ENCODE measurements at regions not wholly inside any gene's neighbourhood (a gene's known extent, or its start where the extent isn't known, plus 50 kb on each side); places are given as distances from the start of the nearest gene placed in this dataset.

DNA sequence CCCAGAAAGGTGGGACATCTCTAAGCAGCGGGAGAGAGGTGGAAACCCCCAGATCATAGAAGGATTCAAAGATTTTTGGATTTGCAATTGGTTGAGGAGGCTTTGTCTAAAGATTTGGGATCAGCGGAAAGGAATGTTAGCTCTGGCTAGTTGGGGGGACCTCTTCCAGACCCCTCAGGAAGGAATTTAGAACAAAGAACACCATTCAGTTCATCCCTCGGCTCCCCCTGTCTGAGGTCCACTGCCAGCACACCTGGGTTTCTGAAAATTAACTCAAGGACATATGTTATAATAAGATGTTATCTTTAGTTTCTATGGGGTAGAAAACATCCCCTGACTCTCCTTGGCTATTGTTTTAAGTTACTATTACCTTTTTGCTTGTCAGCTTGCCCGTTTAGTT lies 163.6 kb downstream of the CEP135 start:
- H3K4me3 ChIP-seq (ENCODE audit: low read length) = no peak overlapping the region
- no peak for DNase-seq (ENCODE audit: low read depth)
- TF ChIP-seq, protein P1, sequence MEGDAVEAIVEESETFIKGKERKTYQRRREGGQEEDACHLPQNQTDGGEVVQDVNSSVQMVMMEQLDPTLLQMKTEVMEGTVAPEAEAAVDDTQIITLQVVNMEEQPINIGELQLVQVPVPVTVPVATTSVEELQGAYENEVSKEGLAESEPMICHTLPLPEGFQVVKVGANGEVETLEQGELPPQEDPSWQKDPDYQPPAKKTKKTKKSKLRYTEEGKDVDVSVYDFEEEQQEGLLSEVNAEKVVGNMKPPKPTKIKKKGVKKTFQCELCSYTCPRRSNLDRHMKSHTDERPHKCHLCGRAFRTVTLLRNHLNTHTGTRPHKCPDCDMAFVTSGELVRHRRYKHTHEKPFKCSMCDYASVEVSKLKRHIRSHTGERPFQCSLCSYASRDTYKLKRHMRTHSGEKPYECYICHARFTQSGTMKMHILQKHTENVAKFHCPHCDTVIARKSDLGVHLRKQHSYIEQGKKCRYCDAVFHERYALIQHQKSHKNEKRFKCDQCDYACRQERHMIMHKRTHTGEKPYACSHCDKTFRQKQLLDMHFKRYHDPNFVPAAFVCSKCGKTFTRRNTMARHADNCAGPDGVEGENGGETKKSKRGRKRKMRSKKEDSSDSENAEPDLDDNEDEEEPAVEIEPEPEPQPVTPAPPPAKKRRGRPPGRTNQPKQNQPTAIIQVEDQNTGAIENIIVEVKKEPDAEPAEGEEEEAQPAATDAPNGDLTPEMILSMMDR (conservative IDR thresholded peaks at IDR 0.05; ENCODE audit: low read length) = no peak

DNA sequence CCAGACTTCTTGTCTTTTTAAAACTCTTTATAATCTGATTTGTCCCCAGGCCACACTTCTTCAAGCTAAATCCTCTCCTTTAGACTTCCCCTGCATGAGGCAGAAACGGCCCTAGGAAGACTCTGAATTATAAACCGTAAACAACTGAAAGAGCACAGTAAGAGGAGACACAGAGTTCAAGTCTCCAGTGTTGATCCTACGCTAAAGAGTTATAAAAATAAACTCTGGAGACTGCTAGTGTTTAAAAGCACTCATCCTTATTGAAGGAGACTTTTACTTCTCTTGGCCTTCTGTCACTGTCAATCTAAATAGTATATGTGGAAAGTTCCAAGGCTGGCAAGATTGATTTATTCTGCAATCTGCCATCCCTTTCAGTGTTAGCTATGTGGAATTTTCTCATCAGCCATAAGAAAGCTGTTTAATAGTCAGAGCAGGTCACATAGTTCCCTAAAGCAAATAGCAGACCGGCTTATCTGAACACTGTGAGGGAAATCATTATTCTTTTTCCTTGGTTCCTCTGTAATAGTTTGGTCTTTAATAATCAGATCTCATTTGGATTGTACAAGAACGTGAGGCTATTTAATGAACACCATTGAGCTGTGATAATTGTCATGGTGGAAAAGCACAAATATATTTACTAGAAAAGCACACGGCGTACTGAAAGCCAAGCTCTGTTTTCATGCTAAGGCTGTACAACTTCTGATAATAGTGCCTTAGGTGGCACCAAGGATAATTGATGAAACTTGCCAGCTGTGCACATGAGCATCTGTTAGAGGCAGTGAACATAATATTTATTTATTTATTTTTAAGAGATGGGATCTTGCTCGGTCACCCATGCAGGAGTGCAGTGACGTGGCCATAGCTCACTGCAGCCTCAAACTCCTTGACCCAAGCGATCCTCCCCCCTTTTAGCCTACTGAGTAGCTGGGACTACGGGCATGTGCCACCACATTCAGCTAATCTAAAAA lies 157.7 kb downstream of the CEP135 start:
- DNase-seq (ENCODE audit: low read depth) = no peak
- no peak overlapping the region for H3K4me3 ChIP-seq (ENCODE audit: low read length)
- TF ChIP-seq, protein P1 (conservative IDR thresholded peaks at IDR 0.05; ENCODE audit: low read length) = no peak

DNA sequence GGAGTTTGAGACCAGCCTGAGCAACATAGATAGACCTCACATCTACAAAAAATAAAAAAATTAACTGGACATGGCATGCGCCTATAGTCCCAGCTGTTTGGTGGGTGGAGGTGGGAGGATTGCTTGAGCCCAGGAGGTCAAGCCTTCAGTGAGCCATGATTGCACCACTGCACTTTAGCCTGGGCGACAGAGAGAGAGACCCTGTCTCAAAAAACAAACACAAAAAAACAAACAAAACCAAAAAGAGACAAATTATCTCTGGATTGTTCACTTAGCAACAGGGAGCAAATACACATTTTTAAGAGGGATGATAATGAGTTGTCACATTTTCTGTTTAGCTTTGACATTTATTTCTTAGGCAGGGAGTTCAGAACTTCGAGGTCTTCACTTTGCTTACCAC lies 155.4 kb downstream of the CEP135 start:
- no peak for DNase-seq (ENCODE audit: low read depth)
- TF ChIP-seq, protein P1 (conservative IDR thresholded peaks at IDR 0.05; ENCODE audit: low read length) = no peak

DNA sequence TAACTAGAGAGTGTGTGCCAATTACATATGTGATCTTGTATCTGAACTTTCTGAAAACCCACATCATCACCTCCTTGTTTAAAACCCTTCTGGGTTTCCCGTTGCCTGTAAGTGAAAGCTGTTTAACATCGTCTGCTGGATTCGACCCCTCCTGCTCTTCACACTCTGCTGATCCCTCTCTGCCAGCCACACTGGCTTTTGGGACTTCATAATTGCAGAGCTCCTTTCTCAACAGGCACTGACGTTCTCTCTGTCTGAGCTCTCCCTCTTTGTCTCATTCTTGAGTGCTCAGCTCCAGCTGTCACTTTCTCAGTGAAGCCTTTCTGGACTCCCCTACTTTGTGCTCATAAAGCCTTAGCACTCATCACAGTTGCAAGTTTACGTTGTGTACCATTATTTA lies 153.9 kb downstream of the CEP135 start:
- TF ChIP-seq, protein P1 (conservative IDR thresholded peaks at IDR 0.05; ENCODE audit: low read length) = no peak
- no peak for DNase-seq (ENCODE audit: low read depth)
- H3K4me3 ChIP-seq (ENCODE audit: low read length) = no peak overlapping the region

More for the DNA sequence above, 155.4 kb downstream of the CEP135 start:
- H3K4me3 ChIP-seq (ENCODE audit: low read length) = no peak overlapping the region

DNA sequence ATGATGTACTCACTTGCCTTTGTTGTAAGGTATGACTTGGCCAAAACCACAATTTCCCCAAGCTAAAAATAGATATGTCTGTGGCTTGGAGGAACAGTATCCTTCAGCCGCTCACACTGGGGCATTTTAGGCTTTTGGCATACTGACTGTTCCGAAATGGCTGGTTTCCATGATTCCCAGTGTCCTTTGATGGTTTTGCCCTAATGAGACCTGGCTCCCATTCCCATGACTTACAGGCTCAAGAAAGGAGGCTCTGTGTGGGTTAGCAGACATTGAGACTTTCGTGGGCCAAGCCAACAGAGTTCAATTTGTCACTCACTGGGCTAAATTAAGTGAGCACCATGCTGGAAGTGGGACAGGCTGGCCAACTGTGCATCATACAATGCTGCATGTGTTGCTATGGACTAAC lies 150.6 kb downstream of the CEP135 start:
- TF ChIP-seq, protein P1 (conservative IDR thresholded peaks at IDR 0.05; ENCODE audit: low read length) = no peak
- no peak for DNase-seq (ENCODE audit: low read depth)
- no peak overlapping the region for H3K4me3 ChIP-seq (ENCODE audit: low read length)

DNA sequence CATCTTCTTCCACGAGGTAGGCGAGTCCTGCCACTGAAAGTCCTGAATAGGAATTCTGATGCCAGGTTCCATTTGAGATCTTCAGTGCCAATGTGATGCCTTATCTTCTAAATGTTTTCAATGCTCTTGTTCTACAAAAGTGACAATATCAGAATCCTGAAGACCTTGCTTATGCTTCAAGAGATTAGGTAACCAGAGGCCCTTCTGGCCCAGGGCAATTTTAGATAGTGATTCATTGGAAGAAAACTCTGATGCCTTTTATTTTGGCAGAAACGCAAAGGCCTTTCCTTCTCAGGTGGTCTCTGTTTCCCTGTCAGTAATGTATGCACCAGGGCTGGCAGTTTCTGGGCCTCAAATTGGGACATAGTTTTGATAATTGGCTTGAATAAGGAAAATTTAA lies 144.8 kb downstream of the CEP135 start:
- TF ChIP-seq, protein P1 (conservative IDR thresholded peaks at IDR 0.05; ENCODE audit: low read length) = no peak
- no peak for DNase-seq (ENCODE audit: low read depth)
- H3K4me3 ChIP-seq (ENCODE audit: low read length) = no peak overlapping the region

DNA sequence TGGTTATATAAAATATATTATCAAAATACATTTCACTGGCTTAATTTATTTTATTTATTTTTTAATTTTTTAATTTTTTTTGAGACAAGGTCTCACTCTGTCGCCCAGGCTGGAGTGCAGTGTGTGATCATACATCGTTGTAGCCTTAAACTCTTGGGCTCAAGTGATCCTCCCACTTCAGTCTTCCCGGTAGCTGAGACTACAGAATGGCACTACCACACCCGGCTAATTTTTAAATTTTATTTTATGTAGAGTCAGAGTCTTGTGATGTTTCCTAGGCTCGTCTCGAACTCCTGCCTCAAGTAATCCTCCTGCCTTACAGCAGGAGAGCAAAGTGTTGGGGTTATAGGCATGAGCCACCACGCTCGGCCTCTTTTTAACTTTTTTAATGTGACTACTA lies 143.8 kb downstream of the CEP135 start:
- DNase-seq (ENCODE audit: low read depth) = no peak
- H3K4me3 ChIP-seq (ENCODE audit: low read length) = no peak overlapping the region
- TF ChIP-seq, protein P1 (conservative IDR thresholded peaks at IDR 0.05; ENCODE audit: low read length) = no peak

Data from AG10803 (cell line).